ENCODE measurements at regions not wholly inside any gene's neighbourhood (a gene's known extent, or its start where the extent isn't known, plus 50 kb on each side); places are given as distances from the start of the nearest gene placed in this dataset.

GRCh38 chr4:71184195-71184781 is 154.5 kb upstream of the SLC4A4 start:
- no peak overlapping the region for H3K4me2 ChIP-seq
- H3K36me3 ChIP-seq (ENCODE audit: low read depth), result no peaks in the 10 kb centered on the region
- H3K79me2 ChIP-seq (ENCODE audit: low read depth), result no peaks in the 10 kb centered on the region
- H4K20me1 ChIP-seq (ENCODE audit: insufficient read depth), result no peaks in the 10 kb centered on the region
- POLR2A ChIA-PET (ENCODE audit: unreplicated experiment), result no interaction called here
- H3K27ac ChIP-seq, result no peak overlapping the region
- H3K9me2 ChIP-seq (ENCODE audit: insufficient read depth), result no peaks in the 10 kb centered on the region
- no peaks in the 10 kb centered on the region for H3F3A ChIP-seq (ENCODE audit: insufficient read depth, low read depth)
- DNase-seq, result peak in 1 of 2 experiments; percentile 15
- no TSS peak for BruUV-seq (replicated peaks)
- CTCF ChIA-PET, result no interaction called here
- H3K4me1 ChIP-seq (replicated peaks; ENCODE audit: insufficient read depth), result no peaks in the 10 kb centered on the region
- H3K9me3 ChIP-seq (ENCODE audit: insufficient read depth, low read depth), result no peaks in the 10 kb centered on the region
- TF ChIP-seq EZH2 (IDR thresholded peaks at IDR 0.05; ENCODE audit: low read depth) (no peak), CTCF (conservative IDR thresholded peaks at IDR 0.05) (peak; percentile 61)
- no peak overlapping the region for H3K4me3 ChIP-seq
- intact Hi-C loops (cut with micrococcal nuclease; ENCODE audit: unreplicated experiment), result loop anchor here (2.0 to 10.0 kb wide), 2 partner anchors 529 to 579 kb away; no protein-coding TSS in a partner anchor
- H2AFZ ChIP-seq, result no peak overlapping the region
- H3K27me3 ChIP-seq (ENCODE audit: insufficient read depth, low read depth), result peaks cover 16% of the 10 kb centered on the region; the same call in 1 of the 2 replicates

- Histone ChIP-seq H3K4me3 (no peak overlapping the region), H3F3A (ENCODE audit: insufficient read depth, low read depth) (no peaks in the 10 kb centered on the region), H3K9me2 (ENCODE audit: insufficient read depth) (no peaks in the 10 kb centered on the region), H3K4me1 (replicated peaks; ENCODE audit: insufficient read depth) (no peaks in the 10 kb centered on the region), H3K27me3 (ENCODE audit: insufficient read depth, low read depth) (peaks cover 16% of the 10 kb centered on the region; the same call in 1 of the 2 replicates), H3K36me3 (ENCODE audit: low read depth) (no peaks in the 10 kb centered on the region), H3K27ac (no peak overlapping the region), H3K9me3 (ENCODE audit: insufficient read depth, low read depth) (no peaks in the 10 kb centered on the region), H2AFZ (no peak overlapping the region), H4K20me1 (ENCODE audit: insufficient read depth) (no peaks in the 10 kb centered on the region), H3K4me2 (no peak overlapping the region), H3K79me2 (ENCODE audit: low read depth) (no peaks in the 10 kb centered on the region)
- intact Hi-C loops (cut with micrococcal nuclease; ENCODE audit: unreplicated experiment), result loop anchor here (2.0 to 10.0 kb wide), 2 partner anchors 528 to 580 kb away; no protein-coding TSS in a partner anchor
- BruUV-seq (replicated peaks), result no TSS peak
- POLR2A ChIA-PET (ENCODE audit: unreplicated experiment), result interaction anchor here (0.7 kb wide), 1 partner anchor 657 kb away, joined by 3 read pairs; no protein-coding TSS in a partner anchor
- CTCF ChIA-PET, result no interaction called here
- TF ChIP-seq EZH2 (IDR thresholded peaks at IDR 0.05; ENCODE audit: low read depth), result no peak
- no peak for TF ChIP-seq CTCF (conservative IDR thresholded peaks at IDR 0.05)
- no peak for DNase-seq
Observed at GRCh38 chr4:71185037-71185436, 153.8 kb upstream of the SLC4A4 start.

- H3K27me3 ChIP-seq (ENCODE audit: insufficient read depth, low read depth), result peaks cover 16% of the 10 kb centered on the region; the same call in 1 of the 2 replicates
- H3K79me2 ChIP-seq (ENCODE audit: low read depth), result no peaks in the 10 kb centered on the region
- intact Hi-C loops (cut with micrococcal nuclease; ENCODE audit: unreplicated experiment), result loop anchor here (10.0 kb wide), 1 partner anchor 581 kb away; no protein-coding TSS in a partner anchor
- H3F3A ChIP-seq (ENCODE audit: insufficient read depth, low read depth), result no peaks in the 10 kb centered on the region
- DNase-seq, result no peak
- no peaks in the 10 kb centered on the region for H3K9me3 ChIP-seq (ENCODE audit: insufficient read depth, low read depth)
- BruUV-seq (replicated peaks), result no TSS peak
- ChIA-PET CTCF (interaction anchor here (0.7 kb wide), 1 partner anchor 961 kb away, joined by 3 read pairs; no protein-coding TSS in a partner anchor), POLR2A (ENCODE audit: unreplicated experiment) (no interaction called here)
- no peaks in the 10 kb centered on the region for H3K4me1 ChIP-seq (replicated peaks; ENCODE audit: insufficient read depth)
- peak overlapping the region; percentile 62; the same call in 1 of the 2 replicates for H3K4me3 ChIP-seq
- no peaks in the 10 kb centered on the region for H4K20me1 ChIP-seq (ENCODE audit: insufficient read depth)
- H3K9me2 ChIP-seq (ENCODE audit: insufficient read depth), result no peaks in the 10 kb centered on the region
- TF ChIP-seq EZH2 (IDR thresholded peaks at IDR 0.05; ENCODE audit: low read depth), result no peak
- no peak for TF ChIP-seq CTCF (conservative IDR thresholded peaks at IDR 0.05)
- no peaks in the 10 kb centered on the region for H3K36me3 ChIP-seq (ENCODE audit: low read depth)
- H3K27ac ChIP-seq, result no peak overlapping the region
- H3K4me2 ChIP-seq, result peak overlapping the region; percentile 79
- H2AFZ ChIP-seq, result peak overlapping the region; percentile 80
Observed at GRCh38 chr4:71186257-71186565, 152.6 kb upstream of the SLC4A4 start.

All from PC-9 (cell line).